Fibroblast of lung (primary cell): ENCODE measurements at regions not wholly inside any gene's neighbourhood (a gene's known extent, or its start where the extent isn't known, plus 50 kb on each side); places are given as distances from the start of the nearest gene placed in this dataset.

Experiments used
- DNase-seq, 2 donors: peaks; one replicate each; pipeline versions ENCODE4 v3.0.0 to v3.0.0-alpha.2; 2010; ENCODE audit warnings: low read depth in 2 of 2
- H2AFZ ChIP-seq: 2 replicates; pipeline ENCODE4 v1.5.1; 2012; ENCODE audit warnings: low read length, control low read depth, inconsistent platforms
- H3K27ac ChIP-seq: 2 replicates; pipeline ENCODE4 v1.5.1; 2011; ENCODE audit warnings: low read length, control low read depth; ENCODE audit not compliant: insufficient read depth
- H3K27me3 ChIP-seq: 2 replicates; pipeline ENCODE4 v1.5.1; 2011; ENCODE audit warnings: mild to moderate bottlenecking, low read length; ENCODE audit not compliant: control insufficient read depth, insufficient read depth
- H3K36me3 ChIP-seq: 2 replicates; pipeline ENCODE4 v1.5.1; 2011; ENCODE audit warnings: low read length; ENCODE audit not compliant: control insufficient read depth, insufficient read depth
- H3K4me1 ChIP-seq: 2 replicates; pipeline ENCODE4 v1.5.1; 2011; ENCODE audit warnings: low read length; ENCODE audit not compliant: control insufficient read depth, insufficient read depth; ENCODE audit errors: extremely low read depth
- H3K4me2 ChIP-seq: 2 replicates; pipeline ENCODE4 v1.5.1; 2011; ENCODE audit warnings: low read length, control low read depth; ENCODE audit not compliant: insufficient read depth; ENCODE audit errors: extremely low read depth
- H3K4me3 ChIP-seq, 4 experiments: fragments of 200-600 bp in 1 of 4; sonication (generic) in 1 of 4; replicated peaks in 1 of 4; 2 replicates each; pipeline ENCODE4 v1.5.1; 2011 to 2016; ENCODE audit warnings: low read length in 4 of 4, low read depth in 3 of 4, mild to moderate bottlenecking in 3 of 4, control low read depth in 2 of 4, inconsistent platforms in 1 of 4, mixed read lengths in 1 of 4; ENCODE audit not compliant: insufficient read depth in 1 of 4; ENCODE audit errors: control extremely low read depth in 1 of 4
- H3K79me2 ChIP-seq: 2 replicates; pipeline ENCODE4 v1.5.1; 2012; ENCODE audit warnings: mild to moderate bottlenecking, low read length, inconsistent platforms; ENCODE audit not compliant: control insufficient read depth, insufficient read depth
- H3K9ac ChIP-seq: 2 replicates; pipeline ENCODE4 v1.5.1; 2011; ENCODE audit warnings: mild to moderate bottlenecking, low read length, control low read depth; ENCODE audit not compliant: insufficient read depth
- H3K9me3 ChIP-seq: 2 replicates; pipeline ENCODE4 v1.5.1; 2012; ENCODE audit warnings: low read depth, low read length; ENCODE audit not compliant: control insufficient read depth, insufficient read depth
- H4K20me1 ChIP-seq: 2 replicates; pipeline ENCODE4 v1.5.1; 2011; ENCODE audit warnings: low read length; ENCODE audit not compliant: control insufficient read depth, insufficient read depth; ENCODE audit errors: extremely low read depth
- EZH2 ChIP-seq: IDR thresholded peaks from 2 replicates; pipeline ENCODE4 v1.5.1; 2012; ENCODE audit warnings: low read length, control low read depth, mild to moderate bottlenecking; ENCODE audit errors: missing control alignments
- TF ChIP-seq, protein P1 (sequence below), 2 donors: IDR thresholded peaks in 1 of 2; conservative IDR thresholded peaks in 1 of 2; 1 replicate in 1 of 2; 2 replicates in 1 of 2; pipeline ENCODE4 v1.5.1; 2011 to 2012; ENCODE audit warnings: low read length in 2 of 2, control low read depth in 1 of 2, inconsistent platforms in 1 of 2, low read depth in 1 of 2, mild to moderate bottlenecking in 1 of 2

DNA sequence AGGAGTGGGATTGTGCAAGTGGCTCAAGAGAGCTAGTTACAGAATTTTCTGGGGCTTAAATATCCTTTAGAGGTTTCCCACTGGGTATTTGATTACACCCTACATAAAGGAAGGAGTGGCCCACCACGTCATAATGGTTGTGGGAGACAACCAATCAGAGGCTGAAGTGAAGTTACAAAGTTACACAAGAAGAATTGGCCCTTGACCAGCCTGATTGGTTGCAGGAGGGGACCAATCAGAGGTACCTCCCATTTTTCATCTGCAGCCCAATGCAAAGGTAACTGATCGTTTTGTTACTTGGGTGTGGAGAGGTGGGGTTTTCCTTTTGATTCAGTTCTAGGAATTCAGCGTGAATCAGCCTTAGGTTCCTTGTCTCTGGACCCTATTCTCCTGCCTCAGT, 430.5 kb upstream of the FAT3 start:
- no peaks in the 10 kb centered on the region for H3K79me2 ChIP-seq
- no peaks in the 10 kb centered on the region for H3K4me1 ChIP-seq
- H3K9me3 ChIP-seq, result no peaks in the 10 kb centered on the region
- TF ChIP-seq EZH2, result no peak
- TF ChIP-seq, protein P1, sequence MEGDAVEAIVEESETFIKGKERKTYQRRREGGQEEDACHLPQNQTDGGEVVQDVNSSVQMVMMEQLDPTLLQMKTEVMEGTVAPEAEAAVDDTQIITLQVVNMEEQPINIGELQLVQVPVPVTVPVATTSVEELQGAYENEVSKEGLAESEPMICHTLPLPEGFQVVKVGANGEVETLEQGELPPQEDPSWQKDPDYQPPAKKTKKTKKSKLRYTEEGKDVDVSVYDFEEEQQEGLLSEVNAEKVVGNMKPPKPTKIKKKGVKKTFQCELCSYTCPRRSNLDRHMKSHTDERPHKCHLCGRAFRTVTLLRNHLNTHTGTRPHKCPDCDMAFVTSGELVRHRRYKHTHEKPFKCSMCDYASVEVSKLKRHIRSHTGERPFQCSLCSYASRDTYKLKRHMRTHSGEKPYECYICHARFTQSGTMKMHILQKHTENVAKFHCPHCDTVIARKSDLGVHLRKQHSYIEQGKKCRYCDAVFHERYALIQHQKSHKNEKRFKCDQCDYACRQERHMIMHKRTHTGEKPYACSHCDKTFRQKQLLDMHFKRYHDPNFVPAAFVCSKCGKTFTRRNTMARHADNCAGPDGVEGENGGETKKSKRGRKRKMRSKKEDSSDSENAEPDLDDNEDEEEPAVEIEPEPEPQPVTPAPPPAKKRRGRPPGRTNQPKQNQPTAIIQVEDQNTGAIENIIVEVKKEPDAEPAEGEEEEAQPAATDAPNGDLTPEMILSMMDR (conservative IDR thresholded peaks at IDR 0.05 in 1 of 2, IDR thresholded peaks at IDR 0.05 in 1 of 2; ENCODE audit: low read depth in 1 of 2, low read length in 2 of 2), result no peak
- H3K36me3 ChIP-seq, result no peaks in the 10 kb centered on the region
- H3K27me3 ChIP-seq, result no peaks in the 10 kb centered on the region
- no peak for DNase-seq
- no peak overlapping the region for H2AFZ ChIP-seq
- H3K9ac ChIP-seq, result no peak overlapping the region
- no peaks in the 10 kb centered on the region for H4K20me1 ChIP-seq
- H3K4me3 ChIP-seq, result no peak overlapping the region
- H3K27ac ChIP-seq, result no peak overlapping the region
- H3K4me2 ChIP-seq, result no peak overlapping the region

- Histone ChIP-seq H4K20me1 (no peaks in the 10 kb centered on the region), H3K4me2 (no peak overlapping the region), H2AFZ (no peak overlapping the region), H3K4me3 (no peak overlapping the region), H3K4me1 (no peaks in the 10 kb centered on the region), H3K9me3 (no peaks in the 10 kb centered on the region), H3K27me3 (no peaks in the 10 kb centered on the region), H3K79me2 (no peaks in the 10 kb centered on the region), H3K36me3 (no peaks in the 10 kb centered on the region), H3K27ac (no peak overlapping the region), H3K9ac (no peak overlapping the region)
- no peak for DNase-seq
- no peak for TF ChIP-seq EZH2
- TF ChIP-seq, protein P1 (conservative IDR thresholded peaks at IDR 0.05 in 1 of 2, IDR thresholded peaks at IDR 0.05 in 1 of 2; ENCODE audit: low read depth in 1 of 2, low read length in 2 of 2), result no peak
Measured at GRCh38 chr11:91792779-91793262, 431.8 kb upstream of the FAT3 start.

DNA sequence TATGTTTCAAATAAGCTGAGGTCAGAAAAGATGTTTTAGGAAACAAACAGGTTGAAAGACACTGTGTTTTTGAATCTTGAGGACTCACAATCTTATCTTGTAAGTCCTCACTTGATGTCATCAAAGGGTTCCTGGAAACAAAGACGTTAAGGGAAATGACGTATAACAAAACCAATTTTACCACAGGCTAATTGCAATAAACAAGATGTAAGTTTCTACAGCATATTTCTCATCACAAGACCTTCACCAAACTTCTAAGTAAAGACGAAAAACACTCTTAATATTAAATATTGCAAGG, 433.5 kb upstream of the FAT3 start:
- no peaks in the 10 kb centered on the region for H4K20me1 ChIP-seq

More for the DNA sequence above, 433.5 kb upstream of the FAT3 start:
- no peak overlapping the region for H3K4me2 ChIP-seq
- no peak overlapping the region for H3K9ac ChIP-seq
- H3K4me1 ChIP-seq, result no peaks in the 10 kb centered on the region
- no peak overlapping the region for H2AFZ ChIP-seq
- H3K27me3 ChIP-seq, result no peaks in the 10 kb centered on the region
- no peaks in the 10 kb centered on the region for H3K36me3 ChIP-seq
- no peak overlapping the region for H3K4me3 ChIP-seq
- no peaks in the 10 kb centered on the region for H3K9me3 ChIP-seq
- DNase-seq, result no peak
- TF ChIP-seq, protein P1 (conservative IDR thresholded peaks at IDR 0.05 in 1 of 2, IDR thresholded peaks at IDR 0.05 in 1 of 2; ENCODE audit: low read depth in 1 of 2, low read length in 2 of 2), result no peak
- TF ChIP-seq EZH2, result no peak
- H3K27ac ChIP-seq, result no peak overlapping the region
- H3K79me2 ChIP-seq, result no peaks in the 10 kb centered on the region
